PFSK-1 (cell line): ENCODE measurements at regions not wholly inside any gene's neighbourhood (a gene's known extent, or its start where the extent isn't known, plus 50 kb on each side); places are given as distances from the start of the nearest gene placed in this dataset.

Source experiments
- FOXP2 ChIP-seq: optimal IDR thresholded peaks from 2 replicates; pipeline ENCODE3; 2011; ENCODE audit warnings: borderline replicate concordance, control low read depth, inconsistent platforms; ENCODE audit not compliant: insufficient read depth; ENCODE audit errors: extremely low read length, extremely low read depth
- TAF1 ChIP-seq: IDR thresholded peaks from 2 replicates; pipeline ENCODE4 v1.6.1; 2012; ENCODE audit warnings: low read length, control low read depth, borderline replicate concordance; ENCODE audit not compliant: insufficient read depth

DNA sequence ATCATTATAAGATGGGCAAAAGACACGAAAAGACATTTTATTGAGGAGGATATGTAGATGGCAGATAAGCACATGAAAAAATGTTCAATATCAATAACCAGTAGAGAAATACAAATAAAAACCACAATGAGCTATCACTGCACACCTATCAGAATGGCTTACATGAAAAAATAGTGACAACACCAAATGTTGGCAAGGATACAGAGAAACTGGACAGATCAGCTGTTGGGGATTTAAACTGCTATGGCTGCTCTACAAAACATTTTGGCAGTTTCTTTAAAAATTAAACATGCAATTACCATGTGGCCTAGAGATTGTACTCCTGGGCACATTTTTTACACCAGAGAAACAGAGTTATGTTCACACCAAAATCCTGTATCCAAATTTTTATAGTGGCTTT, 172.7 kb upstream of the TENT5A start:
- TF ChIP-seq TAF1 (no peak), FOXP2 (no peak)
